Urinary bladder (tissue), 3 donors: ENCODE measurements at regions not wholly inside any gene's neighbourhood (a gene's known extent, or its start where the extent isn't known, plus 50 kb on each side); places are given as distances from the start of the nearest gene placed in this dataset.
"Not testable (repeated sequence)": the region's sequence is repeated elsewhere in the genome, so short reads cannot be mapped to it uniquely, and the experiment has no call there.

ENCODE experiments used
- DNase-seq: peaks from one replicate; pipeline ENCODE4 v3.0.0-alpha.2; 2015; ENCODE audit errors: extremely low spot score
- H3K27ac ChIP-seq: one replicate; pipeline ENCODE4 v1.5.1; 2013; ENCODE audit warnings: low read depth, mild to moderate bottlenecking, moderate library complexity
- H3K36me3 ChIP-seq: one replicate; pipeline ENCODE4 v1.6.1; 2013; ENCODE audit warnings: mild to moderate bottlenecking, moderate library complexity; ENCODE audit not compliant: insufficient read depth
- H3K4me1 ChIP-seq: one replicate; pipeline ENCODE4 v1.6.1; 2013; ENCODE audit warnings: mild to moderate bottlenecking, moderate library complexity; ENCODE audit not compliant: insufficient read depth
- H3K4me3 ChIP-seq: one replicate; pipeline ENCODE4 v1.5.1; 2013; ENCODE audit warnings: low read depth, low read length
- WGBS: extraction: QIAGEN DNeasy Blood & Tissue Kit; methylation state at CpG from one replicate; pipeline ENCODE4 v1.1.7; 2013; 5-methylcytosine and 5-hydroxymethylcytosine counted together
- donor health status: healthy with polysubstance abuse.
- donor health status: healthy.

- no peak for DNase-seq
- no peak overlapping the region for H3K27ac ChIP-seq
- H3K4me3 ChIP-seq: no peak overlapping the region
- H3K4me1 ChIP-seq: no peaks in the 10 kb centered on the region
- WGBS: 57% methylated on average over 3 of the region's 3 CpGs
- H3K36me3 ChIP-seq: no peaks in the 10 kb centered on the region
Measured at GRCh38 chrY:19644889-19645638, 99.5 kb downstream of the KDM5D start.

- H3K27ac ChIP-seq: no peak overlapping the region
- H3K4me1 ChIP-seq: no peaks in the 10 kb centered on the region
- H3K4me3 ChIP-seq: no peak overlapping the region
- 89% methylated on average over 4 of the region's 4 CpGs for WGBS
- no peak for DNase-seq
- no peaks in the 10 kb centered on the region for H3K36me3 ChIP-seq
Measured at GRCh38 chrY:19637651-19638347, 106.7 kb downstream of the KDM5D start.

GRCh38 chrY:19628926-19629325 is 115.6 kb downstream of the KDM5D start:
- H3K4me3 ChIP-seq: no peak overlapping the region
- no peak for DNase-seq

DNA sequence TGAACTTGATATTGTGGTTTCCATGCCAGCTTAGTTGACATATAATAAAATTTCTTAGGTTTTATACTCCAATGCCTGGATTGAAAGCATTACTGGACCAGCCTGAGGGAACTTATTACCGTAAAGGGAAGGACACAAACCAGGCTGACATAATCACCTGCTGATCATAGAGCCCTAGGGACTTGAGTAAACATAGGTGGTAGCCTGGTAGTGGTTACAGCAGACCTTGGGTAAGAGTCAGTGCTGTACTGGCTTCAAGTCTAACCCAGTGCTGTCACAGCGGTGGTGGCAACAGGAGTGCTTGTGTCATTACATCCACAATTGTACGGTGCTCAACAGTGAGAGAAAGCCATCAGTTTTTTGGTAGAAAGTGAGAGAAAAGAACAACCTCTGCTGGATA is 122.1 kb downstream of the KDM5D start:
- WGBS: 86% methylated on average over 3 of the region's 3 CpGs
- no peak overlapping the region for H3K4me3 ChIP-seq
- no peak for DNase-seq
- H3K4me1 ChIP-seq: no peaks in the 10 kb centered on the region
- no peak overlapping the region for H3K27ac ChIP-seq
- H3K36me3 ChIP-seq: no peaks in the 10 kb centered on the region

More at GRCh38 chrY:19628926-19629325, 115.6 kb downstream of the KDM5D start:
- H3K27ac ChIP-seq: no peak overlapping the region
- H3K4me1 ChIP-seq: no peaks in the 10 kb centered on the region
- 68% methylated on average over 2 of the region's 2 CpGs for WGBS
- H3K36me3 ChIP-seq: no peaks in the 10 kb centered on the region

- no peak overlapping the region for H3K27ac ChIP-seq
- no peaks in the 10 kb centered on the region for H3K36me3 ChIP-seq
- H3K4me1 ChIP-seq: no peaks in the 10 kb centered on the region
- no peak overlapping the region for H3K4me3 ChIP-seq
- DNase-seq: no peak
Measured at GRCh38 chrY:19621756-19622155, 122.8 kb downstream of the KDM5D start.

DNA sequence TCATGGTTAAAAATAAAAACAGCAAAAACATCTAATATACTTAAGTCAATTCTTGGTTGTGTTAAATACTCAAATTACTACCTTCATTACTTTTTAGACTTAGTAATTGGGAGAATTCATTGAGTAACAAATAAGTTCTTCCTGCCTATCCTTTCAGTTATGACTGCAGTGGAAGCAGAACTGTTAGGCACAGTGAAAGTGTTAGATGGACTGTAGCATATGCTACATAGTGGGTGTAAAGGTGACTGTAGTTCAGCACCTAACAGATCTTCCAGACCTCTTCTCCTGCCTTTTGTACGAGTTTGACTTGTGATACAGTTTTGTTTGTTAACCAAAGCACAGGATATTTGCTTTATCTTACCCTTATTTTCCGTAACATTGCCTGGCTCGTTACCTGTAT is 143.4 kb downstream of the KDM5D start:
- Histone ChIP-seq H3K4me3 (no peak overlapping the region), H3K36me3 (no peaks in the 10 kb centered on the region), H3K4me1 (no peaks in the 10 kb centered on the region), H3K27ac (no peak overlapping the region)
- no peak for DNase-seq
- 92% methylated on average over 3 of the region's 3 CpGs for WGBS

- no peaks in the 10 kb centered on the region for H3K4me1 ChIP-seq
- no peak for DNase-seq
- H3K4me3 ChIP-seq: no peak overlapping the region
- H3K27ac ChIP-seq: no peak overlapping the region
- no peaks in the 10 kb centered on the region for H3K36me3 ChIP-seq
- WGBS: 82% methylated on average over 3 of the region's 3 CpGs
Measured at GRCh38 chrY:19600711-19601110, 143.8 kb downstream of the KDM5D start.

DNA sequence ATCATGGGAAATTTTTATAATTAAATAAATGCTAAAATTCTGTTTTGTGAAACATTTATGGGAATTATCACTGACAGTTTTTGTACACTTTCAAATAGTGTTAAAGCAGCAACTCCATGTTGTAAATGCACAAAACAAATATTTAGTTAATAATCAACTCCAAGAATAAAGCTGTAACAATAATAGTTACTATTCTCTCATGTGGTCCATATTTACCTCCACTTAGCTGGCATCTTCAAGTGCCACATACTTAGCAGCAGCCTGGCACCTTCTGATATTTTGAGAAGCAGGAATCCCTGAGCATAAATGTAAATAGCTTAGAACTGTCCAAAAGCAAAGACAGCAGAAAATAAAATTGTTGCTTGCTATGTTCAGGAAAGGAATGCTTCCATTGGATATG is 154.3 kb downstream of the KDM5D start:
- DNase-seq: no peak
- Histone ChIP-seq H3K27ac (no peak overlapping the region), H3K4me1 (no peaks in the 10 kb centered on the region)

GRCh38 chrY:19589664-19590063 is 154.9 kb downstream of the KDM5D start:
- no peaks in the 10 kb centered on the region for H3K36me3 ChIP-seq
- DNase-seq: no peak
- no peak overlapping the region for H3K27ac ChIP-seq
- WGBS: 81% methylated on average over 1 of the region's 1 CpG
- H3K4me3 ChIP-seq: no peak overlapping the region
- no peaks in the 10 kb centered on the region for H3K4me1 ChIP-seq

More for the DNA sequence above, 154.3 kb downstream of the KDM5D start:
- H3K36me3 ChIP-seq: no peaks in the 10 kb centered on the region
- H3K4me3 ChIP-seq: no peak overlapping the region

GRCh38 chrY:19587311-19587710 is 157.2 kb downstream of the KDM5D start:
- Histone ChIP-seq H3K27ac (no peak overlapping the region), H3K4me3 (no peak overlapping the region), H3K4me1 (no peaks in the 10 kb centered on the region), H3K36me3 (no peaks in the 10 kb centered on the region)
- 83% methylated on average over 3 of the region's 3 CpGs for WGBS
- no peak for DNase-seq

GRCh38 chrY:19580990-19581389 is 163.5 kb downstream of the KDM5D start:
- not testable (repeated sequence) for H3K4me3 ChIP-seq, H3K27ac ChIP-seq, H3K4me1 ChIP-seq, H3K36me3 ChIP-seq, DNase-seq
- 65% methylated on average over 3 of the region's 3 CpGs for WGBS

- no peak overlapping the region for H3K27ac ChIP-seq
- no peak for DNase-seq
- H3K36me3 ChIP-seq: no peaks in the 10 kb centered on the region
- WGBS: 26% methylated on average over 3 of the region's 3 CpGs
- no peak overlapping the region for H3K4me3 ChIP-seq
- H3K4me1 ChIP-seq: no peaks in the 10 kb centered on the region
Measured at GRCh38 chrY:19578281-19578874, 166.1 kb downstream of the KDM5D start.

- no peaks in the 10 kb centered on the region for H3K36me3 ChIP-seq
- no peak overlapping the region for H3K4me3 ChIP-seq
- DNase-seq: no peak
- 94% methylated on average over 6 of the region's 6 CpGs for WGBS
- no peak overlapping the region for H3K27ac ChIP-seq
- no peaks in the 10 kb centered on the region for H3K4me1 ChIP-seq
Measured at GRCh38 chrY:19577250-19577649, 167.3 kb downstream of the KDM5D start.

DNA sequence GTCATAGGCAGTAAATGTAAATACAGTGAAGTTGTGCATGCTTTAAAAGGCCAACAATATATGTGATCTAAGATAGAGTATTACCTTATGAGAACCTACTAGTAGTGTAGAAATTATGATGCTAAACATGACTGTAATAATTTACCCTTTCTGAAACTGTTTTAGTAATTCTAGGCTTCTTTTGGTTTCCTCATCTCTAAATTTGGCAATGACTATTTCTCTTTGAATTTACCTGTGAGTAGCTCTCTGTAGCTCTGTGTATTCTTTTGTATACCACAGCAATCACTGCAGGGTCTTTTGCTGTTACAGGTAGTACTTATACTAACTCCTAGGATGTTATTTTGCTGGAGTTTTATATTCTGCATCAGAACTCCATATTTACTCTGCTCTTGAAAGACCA is 169.6 kb downstream of the KDM5D start:
- Histone ChIP-seq H3K4me3 (no peak overlapping the region), H3K36me3 (no peaks in the 10 kb centered on the region), H3K4me1 (no peaks in the 10 kb centered on the region), H3K27ac (no peak overlapping the region)
- DNase-seq: no peak
